ENCODE measurements at regions not wholly inside any gene's neighbourhood (a gene's known extent, or its start where the extent isn't known, plus 50 kb on each side); places are given as distances from the start of the nearest gene placed in this dataset.

- TF ChIP-seq, protein P1, sequence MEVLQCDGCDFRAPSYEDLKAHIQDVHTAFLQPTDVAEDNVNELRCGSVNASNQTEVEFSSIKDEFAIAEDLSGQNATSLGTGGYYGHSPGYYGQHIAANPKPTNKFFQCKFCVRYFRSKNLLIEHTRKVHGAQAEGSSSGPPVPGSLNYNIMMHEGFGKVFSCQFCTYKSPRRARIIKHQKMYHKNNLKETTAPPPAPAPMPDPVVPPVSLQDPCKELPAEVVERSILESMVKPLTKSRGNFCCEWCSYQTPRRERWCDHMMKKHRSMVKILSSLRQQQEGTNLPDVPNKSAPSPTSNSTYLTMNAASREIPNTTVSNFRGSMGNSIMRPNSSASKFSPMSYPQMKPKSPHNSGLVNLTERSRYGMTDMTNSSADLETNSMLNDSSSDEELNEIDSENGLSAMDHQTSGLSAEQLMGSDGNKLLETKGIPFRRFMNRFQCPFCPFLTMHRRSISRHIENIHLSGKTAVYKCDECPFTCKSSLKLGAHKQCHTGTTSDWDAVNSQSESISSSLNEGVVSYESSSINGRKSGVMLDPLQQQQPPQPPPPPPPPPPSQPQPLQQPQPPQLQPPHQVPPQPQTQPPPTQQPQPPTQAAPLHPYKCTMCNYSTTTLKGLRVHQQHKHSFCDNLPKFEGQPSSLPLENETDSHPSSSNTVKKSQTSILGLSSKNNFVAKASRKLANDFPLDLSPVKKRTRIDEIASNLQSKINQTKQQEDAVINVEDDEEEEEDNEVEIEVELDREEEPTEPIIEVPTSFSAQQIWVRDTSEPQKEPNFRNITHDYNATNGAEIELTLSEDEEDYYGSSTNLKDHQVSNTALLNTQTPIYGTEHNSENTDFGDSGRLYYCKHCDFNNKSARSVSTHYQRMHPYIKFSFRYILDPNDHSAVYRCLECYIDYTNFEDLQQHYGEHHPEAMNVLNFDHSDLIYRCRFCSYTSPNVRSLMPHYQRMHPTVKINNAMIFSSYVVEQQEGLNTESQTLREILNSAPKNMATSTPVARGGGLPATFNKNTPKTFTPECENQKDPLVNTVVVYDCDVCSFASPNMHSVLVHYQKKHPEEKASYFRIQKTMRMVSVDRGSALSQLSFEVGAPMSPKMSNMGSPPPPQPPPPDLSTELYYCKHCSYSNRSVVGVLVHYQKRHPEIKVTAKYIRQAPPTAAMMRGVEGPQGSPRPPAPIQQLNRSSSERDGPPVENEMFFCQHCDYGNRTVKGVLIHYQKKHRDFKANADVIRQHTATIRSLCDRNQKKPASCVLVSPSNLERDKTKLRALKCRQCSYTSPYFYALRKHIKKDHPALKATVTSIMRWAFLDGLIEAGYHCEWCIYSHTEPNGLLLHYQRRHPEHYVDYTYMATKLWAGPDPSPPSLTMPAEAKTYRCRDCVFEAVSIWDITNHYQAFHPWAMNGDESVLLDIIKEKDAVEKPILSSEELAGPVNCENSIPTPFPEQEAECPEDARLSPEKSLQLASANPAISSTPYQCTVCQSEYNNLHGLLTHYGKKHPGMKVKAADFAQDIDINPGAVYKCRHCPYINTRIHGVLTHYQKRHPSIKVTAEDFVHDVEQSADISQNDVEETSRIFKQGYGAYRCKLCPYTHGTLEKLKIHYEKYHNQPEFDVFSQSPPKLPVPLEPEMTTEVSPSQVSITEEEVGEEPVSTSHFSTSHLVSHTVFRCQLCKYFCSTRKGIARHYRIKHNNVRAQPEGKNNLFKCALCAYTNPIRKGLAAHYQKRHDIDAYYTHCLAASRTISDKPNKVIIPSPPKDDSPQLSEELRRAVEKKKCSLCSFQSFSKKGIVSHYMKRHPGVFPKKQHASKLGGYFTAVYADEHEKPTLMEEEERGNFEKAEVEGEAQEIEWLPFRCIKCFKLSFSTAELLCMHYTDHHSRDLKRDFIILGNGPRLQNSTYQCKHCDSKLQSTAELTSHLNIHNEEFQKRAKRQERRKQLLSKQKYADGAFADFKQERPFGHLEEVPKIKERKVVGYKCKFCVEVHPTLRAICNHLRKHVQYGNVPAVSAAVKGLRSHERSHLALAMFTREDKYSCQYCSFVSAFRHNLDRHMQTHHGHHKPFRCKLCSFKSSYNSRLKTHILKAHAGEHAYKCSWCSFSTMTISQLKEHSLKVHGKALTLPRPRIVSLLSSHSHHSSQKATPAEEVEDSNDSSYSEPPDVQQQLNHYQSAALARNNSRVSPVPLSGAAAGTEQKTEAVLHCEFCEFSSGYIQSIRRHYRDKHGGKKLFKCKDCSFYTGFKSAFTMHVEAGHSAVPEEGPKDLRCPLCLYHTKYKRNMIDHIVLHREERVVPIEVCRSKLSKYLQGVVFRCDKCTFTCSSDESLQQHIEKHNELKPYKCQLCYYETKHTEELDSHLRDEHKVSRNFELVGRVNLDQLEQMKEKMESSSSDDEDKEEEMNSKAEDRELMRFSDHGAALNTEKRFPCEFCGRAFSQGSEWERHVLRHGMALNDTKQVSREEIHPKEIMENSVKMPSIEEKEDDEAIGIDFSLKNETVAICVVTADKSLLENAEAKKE (CRISPR knock-in tag; IDR thresholded peaks at IDR 0.05): no peak
- TF ChIP-seq, protein P2, sequence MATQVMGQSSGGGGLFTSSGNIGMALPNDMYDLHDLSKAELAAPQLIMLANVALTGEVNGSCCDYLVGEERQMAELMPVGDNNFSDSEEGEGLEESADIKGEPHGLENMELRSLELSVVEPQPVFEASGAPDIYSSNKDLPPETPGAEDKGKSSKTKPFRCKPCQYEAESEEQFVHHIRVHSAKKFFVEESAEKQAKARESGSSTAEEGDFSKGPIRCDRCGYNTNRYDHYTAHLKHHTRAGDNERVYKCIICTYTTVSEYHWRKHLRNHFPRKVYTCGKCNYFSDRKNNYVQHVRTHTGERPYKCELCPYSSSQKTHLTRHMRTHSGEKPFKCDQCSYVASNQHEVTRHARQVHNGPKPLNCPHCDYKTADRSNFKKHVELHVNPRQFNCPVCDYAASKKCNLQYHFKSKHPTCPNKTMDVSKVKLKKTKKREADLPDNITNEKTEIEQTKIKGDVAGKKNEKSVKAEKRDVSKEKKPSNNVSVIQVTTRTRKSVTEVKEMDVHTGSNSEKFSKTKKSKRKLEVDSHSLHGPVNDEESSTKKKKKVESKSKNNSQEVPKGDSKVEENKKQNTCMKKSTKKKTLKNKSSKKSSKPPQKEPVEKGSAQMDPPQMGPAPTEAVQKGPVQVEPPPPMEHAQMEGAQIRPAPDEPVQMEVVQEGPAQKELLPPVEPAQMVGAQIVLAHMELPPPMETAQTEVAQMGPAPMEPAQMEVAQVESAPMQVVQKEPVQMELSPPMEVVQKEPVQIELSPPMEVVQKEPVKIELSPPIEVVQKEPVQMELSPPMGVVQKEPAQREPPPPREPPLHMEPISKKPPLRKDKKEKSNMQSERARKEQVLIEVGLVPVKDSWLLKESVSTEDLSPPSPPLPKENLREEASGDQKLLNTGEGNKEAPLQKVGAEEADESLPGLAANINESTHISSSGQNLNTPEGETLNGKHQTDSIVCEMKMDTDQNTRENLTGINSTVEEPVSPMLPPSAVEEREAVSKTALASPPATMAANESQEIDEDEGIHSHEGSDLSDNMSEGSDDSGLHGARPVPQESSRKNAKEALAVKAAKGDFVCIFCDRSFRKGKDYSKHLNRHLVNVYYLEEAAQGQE (IDR thresholded peaks at IDR 0.05; ENCODE audit: unreplicated experiment): no peak
- no peak for TF ChIP-seq ZNF331 (CRISPR knock-in tag; IDR thresholded peaks at IDR 0.05; ENCODE audit: low read depth)
Measured at GRCh38 chr13:105338773-105339172, 1196.7 kb downstream of the EFNB2 start (continued).

DNA sequence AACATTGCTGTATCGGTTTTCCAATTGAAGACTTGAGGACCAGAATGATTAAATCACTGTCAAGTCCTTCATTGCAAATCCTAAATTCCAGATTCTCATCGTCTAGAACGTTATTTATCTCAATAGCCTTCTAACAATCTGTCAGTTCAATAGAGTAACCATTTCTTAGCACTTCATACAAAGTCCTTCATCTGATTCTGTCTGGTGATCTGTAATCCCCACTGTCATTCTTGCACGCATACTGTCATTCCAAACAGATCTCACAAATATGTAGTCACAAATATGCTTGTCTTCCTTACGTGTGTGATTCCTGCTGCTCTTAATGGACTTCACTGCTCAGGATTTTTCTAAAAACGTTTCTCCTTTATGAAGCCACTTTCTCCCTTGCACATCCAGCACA is 1197.5 kb downstream of the EFNB2 start:
- ATAC-seq (no peak), DNase-seq (ENCODE audit: low spot score) (no peak)
- Mint-ChIP-seq H3K9me3 (no peaks in the 10 kb centered on the region), H3K27me3 (ENCODE audit: insufficient read depth, low read depth, poor library complexity) (no peaks in the 10 kb centered on the region), H3K36me3 (ENCODE audit: low read depth) (no peaks in the 10 kb centered on the region), H3K4me3 (no peak overlapping the region), H3K4me1 (peaks cover 13% of the 10 kb centered on the region; the same call in 2 of the 3 replicates), H3K27ac (no peak overlapping the region)
- Histone ChIP-seq H3F3A (replicated peaks; ENCODE audit: low read depth) (no peaks in the 10 kb centered on the region), H3K4me3 (no peak overlapping the region), H2AFZ (no peak overlapping the region), H3K4me2 (no peak overlapping the region), H3K9me2 (ENCODE audit: insufficient read depth) (no peaks in the 10 kb centered on the region; the same call in 1 of the 2 replicates), H3K4me1 (ENCODE audit: insufficient read depth) (peaks cover 15% of the 10 kb centered on the region), H3K27ac (ENCODE audit: low read depth) (no peak overlapping the region), H4K20me1 (replicated peaks; ENCODE audit: insufficient read depth) (no peaks in the 10 kb centered on the region), H3K27me3 (ENCODE audit: insufficient read depth) (no peaks in the 10 kb centered on the region), H3K79me2 (replicated peaks; ENCODE audit: insufficient read depth) (no peaks in the 10 kb centered on the region), H3K36me3 (ENCODE audit: insufficient read depth) (no peaks in the 10 kb centered on the region)
- no peak for TF ChIP-seq ETS1 (IDR thresholded peaks at IDR 0.05)
- TF ChIP-seq POLR2AphosphoS5 (IDR thresholded peaks at IDR 0.05; ENCODE audit: low read depth): no peak
- no peak for TF ChIP-seq EZH2 (IDR thresholded peaks at IDR 0.05; ENCODE audit: low read depth, unreplicated experiment)
- TF ChIP-seq ZNF331 (CRISPR knock-in tag; IDR thresholded peaks at IDR 0.05; ENCODE audit: low read depth): no peak
- no peak for TF ChIP-seq NANOG (IDR thresholded peaks at IDR 0.05; ENCODE audit: borderline replicate concordance)

All from GM23338 (cell line).